Fibroblast of lung (primary cell): ENCODE measurements at regions not wholly inside any gene's neighbourhood (a gene's known extent, or its start where the extent isn't known, plus 50 kb on each side); places are given as distances from the start of the nearest gene placed in this dataset.

Experiments used
- CTCF ChIP-seq, 2 donors: IDR thresholded peaks in 1 of 2; conservative IDR thresholded peaks in 1 of 2; 1 replicate in 1 of 2; 2 replicates in 1 of 2; pipeline ENCODE4 v1.5.1; 2011 to 2012; ENCODE audit warnings: low read length in 2 of 2, control low read depth in 1 of 2, inconsistent platforms in 1 of 2, low read depth in 1 of 2, mild to moderate bottlenecking in 1 of 2
- EZH2 ChIP-seq: IDR thresholded peaks from 2 replicates; pipeline ENCODE4 v1.5.1; 2012; ENCODE audit warnings: low read length, control low read depth, mild to moderate bottlenecking; ENCODE audit errors: missing control alignments

- TF ChIP-seq CTCF (conservative IDR thresholded peaks at IDR 0.05 in 1 of 2, IDR thresholded peaks at IDR 0.05 in 1 of 2; ENCODE audit: low read depth in 1 of 2, low read length in 2 of 2) (no peak), EZH2 (no peak)
Observed at GRCh38 chr11:111170761-111171379, 74.7 kb upstream of the POU2AF2 start.
